Transverse colon (tissue), 4 donors: ENCODE measurements at regions not wholly inside any gene's neighbourhood (a gene's known extent, or its start where the extent isn't known, plus 50 kb on each side); places are given as distances from the start of the nearest gene placed in this dataset.

Source experiments
- CTCF ChIP-seq, 5 experiments: fragments of 200-600 bp in 3 of 5; fragments of 450-650 bp in 2 of 5; sonication (generic) in 3 of 5; IDR thresholded peaks; 1 replicate in 2 of 5; 2 replicates in 3 of 5; pipeline ENCODE4 v1.5.1; 2016 to 2017; ENCODE audit warnings: antibody characterized with exemption in 5 of 5, inconsistent platforms in 3 of 5, mild to moderate bottlenecking in 2 of 5, moderate library complexity in 1 of 5
- EP300 ChIP-seq: sonication (generic); formaldehyde crosslinking; IDR thresholded peaks from one replicate; pipeline ENCODE4 v1.6.1; 2017; ENCODE audit warnings: antibody characterized with exemption, low read depth
- POLR2A ChIP-seq: fragments of 450-650 bp; IDR thresholded peaks from one replicate; pipeline ENCODE4 v1.6.1; 2016; ENCODE audit warnings: antibody characterized with exemption, mild to moderate bottlenecking, moderate library complexity
- POLR2AphosphoS5 ChIP-seq, 3 donors: sonication (generic); formaldehyde crosslinking; IDR thresholded peaks; one replicate each; pipeline ENCODE4 v1.6.1; 2016; ENCODE audit warnings: antibody characterized with exemption in 3 of 3

GRCh38 chr9:28951945-28952344 lies 1378.7 kb upstream of the C9orf72 start:
- TF ChIP-seq CTCF (IDR thresholded peaks at IDR 0.05) (no peak), POLR2A (no peak), EP300 (no peak), POLR2AphosphoS5 (IDR thresholded peaks at IDR 0.05) (no peak)
